HG03432 (cell line): ENCODE measurements at regions not wholly inside any gene's neighbourhood (a gene's known extent, or its start where the extent isn't known, plus 50 kb on each side); places are given as distances from the start of the nearest gene placed in this dataset.
"Not testable (repeated sequence)": the region's sequence is repeated elsewhere in the genome, so short reads cannot be mapped to it uniquely, and the experiment has no call there.

ENCODE experiments used
- ATAC-seq: cut with Tn5 transposase; IDR thresholded peaks from one replicate; pipeline ENCODE4 v1.9.1; 2021; ENCODE audit warnings: mild to moderate bottlenecking, moderate library complexity; ENCODE audit not compliant: unreplicated experiment

- no peak for ATAC-seq
These were observed 172.8 kb upstream of the TACR3 start for GRCh38 chr4:103892586-103892985.

- no peak for ATAC-seq
These were observed 167.4 kb upstream of the TACR3 start for GRCh38 chr4:103887191-103887590.

- ATAC-seq, result no peak
These were observed 165.4 kb upstream of the TACR3 start for GRCh38 chr4:103885152-103885551.

- ATAC-seq, result no peak
These were observed 147.5 kb upstream of the TACR3 start for GRCh38 chr4:103867311-103867710.

- ATAC-seq, result no peak
These were observed 133.8 kb upstream of the TACR3 start for GRCh38 chr4:103853627-103854026.

- ATAC-seq, result no peak
These were observed 133.4 kb upstream of the TACR3 start for GRCh38 chr4:103853146-103853545.

- no peak for ATAC-seq
These were observed 125.3 kb upstream of the TACR3 start for GRCh38 chr4:103845075-103845474.

- no peak for ATAC-seq
These were observed 123.0 kb upstream of the TACR3 start for GRCh38 chr4:103842637-103843239.

GRCh38 chr4:103842076-103842475, 122.3 kb upstream of the TACR3 start:
- ATAC-seq, result no peak

- not testable (repeated sequence) for ATAC-seq
These were observed 90.5 kb upstream of the TACR3 start for GRCh38 chr4:103810308-103810707.

- ATAC-seq, result no peak
These were observed 83.0 kb upstream of the TACR3 start for GRCh38 chr4:103802766-103803165.

- ATAC-seq, result no peak
These were observed 67.3 kb upstream of the TACR3 start for GRCh38 chr4:103787057-103787456.

- no peak for ATAC-seq
These were observed 66.8 kb upstream of the TACR3 start for GRCh38 chr4:103786593-103786992.

- ATAC-seq, result peak; percentile 82
These were observed 66.2 kb upstream of the TACR3 start for GRCh38 chr4:103786014-103786413.

- ATAC-seq, result no peak
These were observed 58.4 kb upstream of the TACR3 start for GRCh38 chr4:103778221-103778620.

GRCh38 chr4:103774326-103774825, 54.6 kb upstream of the TACR3 start:
- no peak for ATAC-seq

GRCh38 chr4:103773691-103774231, 54.0 kb upstream of the TACR3 start:
- no peak for ATAC-seq
